GM21447 (cell line): ENCODE measurements at regions not wholly inside any gene's neighbourhood (a gene's known extent, or its start where the extent isn't known, plus 50 kb on each side); places are given as distances from the start of the nearest gene placed in this dataset.

Experiments used
- ATAC-seq: cut with Tn5 transposase; IDR thresholded peaks from one replicate; pipeline ENCODE4 v1.9.1; 2021; ENCODE audit not compliant: unreplicated experiment

DNA sequence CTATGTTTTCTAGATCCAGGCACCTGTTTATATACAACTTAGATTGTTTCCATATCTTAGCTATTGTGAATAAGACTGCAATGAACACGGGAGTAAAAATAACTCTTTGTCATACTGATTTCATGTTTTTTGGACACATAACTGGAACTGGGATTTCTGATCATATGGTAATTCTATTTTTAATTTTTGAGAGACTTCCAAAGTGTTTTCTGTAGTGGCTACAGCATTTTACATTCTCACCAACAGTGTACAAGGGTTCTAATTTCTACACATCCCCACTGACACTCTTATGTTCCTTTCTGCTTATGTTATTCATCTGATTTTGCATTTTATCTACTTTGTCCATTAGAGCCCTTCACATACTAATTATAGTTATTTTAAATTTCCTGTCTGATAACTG lies 1152.9 kb downstream of the SLITRK1 start:
- ATAC-seq: no peak

DNA sequence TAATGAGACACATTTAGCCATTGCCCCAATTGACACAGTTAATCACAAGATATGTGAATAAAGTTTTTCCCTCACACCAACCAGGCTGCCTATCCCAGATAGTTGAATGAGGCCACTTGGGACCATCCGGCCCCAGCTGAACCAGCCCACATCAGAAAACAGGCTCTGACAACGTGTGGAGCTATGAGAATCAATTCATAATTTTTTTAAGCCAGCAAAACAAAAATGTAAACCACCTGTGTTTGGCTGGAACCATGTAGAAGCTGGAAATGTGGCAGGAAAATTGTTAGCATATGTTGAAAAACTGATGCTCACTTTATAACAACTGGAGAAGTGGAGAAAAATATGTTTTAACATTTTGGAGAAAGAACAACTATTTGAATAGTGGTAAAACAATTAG lies 1161.3 kb downstream of the SLITRK1 start:
- ATAC-seq: no peak

DNA sequence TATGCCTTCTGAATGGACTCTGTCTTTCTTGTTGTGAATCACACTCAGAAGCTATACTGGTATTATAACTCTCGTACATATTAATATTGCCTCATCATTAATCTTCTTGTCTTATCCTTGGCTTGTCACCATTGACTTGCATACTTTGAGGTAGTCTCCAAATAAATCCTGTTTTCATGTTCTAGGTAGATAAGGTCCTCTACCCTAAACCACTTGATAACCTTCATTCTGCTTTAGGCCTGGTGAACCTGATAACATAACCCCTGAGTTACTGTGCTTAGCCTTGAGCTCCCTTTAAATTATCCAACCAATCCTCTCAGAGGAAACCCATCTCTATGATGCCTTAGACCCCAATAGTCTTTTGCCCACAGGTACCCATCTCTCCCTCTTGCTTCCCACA lies 1162.3 kb downstream of the SLITRK1 start:
- no peak for ATAC-seq

DNA sequence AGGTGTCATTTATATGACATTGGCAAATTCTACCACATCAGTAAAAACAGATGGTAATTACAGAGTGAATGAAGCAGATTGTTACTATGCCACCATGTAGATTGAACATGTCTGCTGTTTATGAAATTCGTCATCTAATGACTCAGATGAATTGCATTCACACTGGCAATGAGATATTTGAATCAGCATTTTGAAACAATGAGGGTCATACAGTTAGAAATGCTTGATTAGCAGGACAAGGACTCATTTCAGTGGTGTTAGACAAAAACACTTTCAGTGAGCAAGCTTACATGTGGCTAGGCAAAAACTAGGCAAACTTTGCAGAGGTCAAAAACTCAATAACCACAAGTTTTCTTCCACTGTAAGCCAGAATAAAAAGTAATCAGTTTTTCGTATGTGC lies 1165.0 kb downstream of the SLITRK1 start:
- ATAC-seq: no peak

- no peak for ATAC-seq
Measured at GRCh38 chr13:82713687-82714405, 1168.4 kb downstream of the SLITRK1 start.

DNA sequence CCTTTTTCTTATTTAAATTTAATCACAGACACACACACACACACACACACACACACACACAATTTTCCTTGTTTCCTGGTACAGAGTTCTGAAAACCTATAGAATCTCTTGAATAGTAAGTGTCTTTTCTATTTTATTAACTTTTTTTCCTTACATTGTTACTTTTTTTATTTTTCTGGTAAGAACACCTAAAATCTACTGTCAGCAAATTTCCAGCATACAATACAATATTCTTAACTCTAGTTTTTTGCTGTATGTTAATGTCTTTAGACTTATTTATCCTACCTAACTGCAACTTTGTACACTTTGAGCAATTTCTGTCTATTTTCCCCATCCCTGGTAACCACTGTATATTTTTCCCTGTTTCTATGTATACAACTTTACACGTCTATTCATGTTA lies 1179.8 kb downstream of the SLITRK1 start:
- no peak for ATAC-seq

DNA sequence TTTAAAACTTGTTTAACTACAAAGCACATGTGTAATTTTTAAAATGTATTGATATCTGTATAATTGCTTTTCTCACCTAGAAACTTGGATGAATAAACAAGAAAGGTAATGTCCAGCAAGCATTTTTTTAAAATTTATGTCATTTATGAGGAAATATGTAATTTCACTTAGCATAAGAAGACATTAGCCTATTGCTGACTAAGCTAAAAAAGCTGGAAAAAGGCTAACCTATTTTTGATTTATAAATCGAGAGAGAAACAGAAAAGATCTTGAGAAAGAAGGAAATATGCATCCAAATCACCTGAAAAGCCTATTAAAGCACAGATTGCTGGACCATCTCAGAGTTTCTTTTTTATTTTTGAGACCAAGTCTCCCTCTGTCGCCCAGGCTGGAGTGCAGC lies 1181.3 kb downstream of the SLITRK1 start:
- no peak for ATAC-seq

- ATAC-seq: no peak
Measured at GRCh38 chr13:82698941-82699340, 1183.3 kb downstream of the SLITRK1 start.

- no peak for ATAC-seq
Measured at GRCh38 chr13:82698383-82698782, 1183.9 kb downstream of the SLITRK1 start.

GRCh38 chr13:82693607-82694006 lies 1188.7 kb downstream of the SLITRK1 start:
- ATAC-seq: no peak

GRCh38 chr13:82688400-82688994 lies 1193.8 kb downstream of the SLITRK1 start:
- no peak for ATAC-seq

DNA sequence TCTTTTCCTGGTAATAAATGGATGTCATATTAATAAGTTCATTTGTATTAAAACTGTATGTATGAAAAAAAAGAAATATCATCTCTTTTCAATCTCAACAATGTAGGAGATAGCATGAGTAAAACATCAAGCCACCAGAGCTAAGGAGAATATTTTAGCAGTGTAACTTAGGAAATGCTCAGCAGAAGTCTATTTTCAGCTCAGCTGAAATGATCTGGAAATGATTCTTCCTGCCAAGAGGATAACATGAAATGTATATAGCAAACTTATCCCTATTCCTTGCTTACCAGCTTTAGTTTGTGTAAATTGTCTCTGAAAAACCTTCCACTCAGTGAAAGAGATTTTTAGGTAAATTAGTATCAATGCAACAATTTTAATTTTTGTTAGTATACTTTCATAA lies 1194.4 kb downstream of the SLITRK1 start:
- ATAC-seq: no peak

DNA sequence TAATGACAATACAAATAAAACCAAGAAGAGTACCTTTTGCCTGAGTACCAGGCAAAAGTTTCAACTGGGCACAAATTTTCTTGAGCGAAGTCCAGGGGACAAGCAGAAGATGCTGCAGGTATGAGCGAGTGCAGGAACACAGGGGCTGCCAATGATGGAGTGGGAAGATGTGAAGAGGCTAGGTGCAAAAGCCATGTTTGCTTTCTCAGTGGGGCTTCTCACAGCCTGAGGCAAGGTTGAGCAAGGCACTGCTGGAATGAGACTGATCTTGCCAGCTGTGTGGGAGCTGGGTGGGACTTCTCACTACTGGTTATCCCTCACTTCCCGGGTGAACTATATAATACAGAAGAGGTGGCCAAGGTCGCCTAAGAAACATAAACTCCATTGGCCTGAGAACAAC lies 1200.7 kb downstream of the SLITRK1 start:
- no peak for ATAC-seq

DNA sequence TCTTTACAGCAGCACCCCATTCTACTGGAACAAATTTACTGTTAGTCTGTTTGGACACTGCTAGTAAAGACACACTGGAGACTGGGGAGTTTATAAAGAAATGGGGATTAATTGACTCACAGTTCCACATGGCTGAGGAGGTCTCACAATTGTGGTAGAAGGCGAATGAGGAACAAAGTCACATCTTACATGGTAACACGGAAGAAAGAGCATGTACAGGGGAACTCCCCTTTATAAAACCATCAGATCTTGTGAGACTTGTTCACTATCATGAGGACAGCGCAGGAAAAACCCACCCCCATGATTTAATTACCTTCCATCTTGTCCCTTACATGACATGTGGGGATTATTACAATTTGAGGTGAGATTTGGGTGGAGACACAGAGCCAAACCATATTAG lies 1204.2 kb downstream of the SLITRK1 start:
- no peak for ATAC-seq

- no peak for ATAC-seq
Measured at GRCh38 chr13:82675024-82675423, 1207.2 kb downstream of the SLITRK1 start.

DNA sequence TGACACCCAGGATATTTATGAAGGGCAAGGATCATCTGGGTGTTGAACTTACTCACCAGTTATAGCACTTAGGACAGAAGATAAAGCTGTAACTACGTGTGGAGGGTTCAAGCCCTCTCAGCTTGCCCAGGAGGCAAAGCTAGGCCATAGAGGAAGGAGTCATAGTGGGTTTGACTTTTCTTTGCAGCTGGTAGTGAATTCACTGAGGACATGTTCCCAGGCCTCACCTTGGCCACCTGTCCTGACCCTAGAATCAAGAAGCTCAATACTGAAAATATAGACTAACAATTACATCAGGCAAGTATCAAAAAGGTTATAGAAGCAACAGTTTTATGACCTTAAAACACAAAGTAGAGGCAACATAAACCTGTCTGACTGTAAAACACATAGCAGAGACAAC lies 1207.7 kb downstream of the SLITRK1 start:
- ATAC-seq: no peak

DNA sequence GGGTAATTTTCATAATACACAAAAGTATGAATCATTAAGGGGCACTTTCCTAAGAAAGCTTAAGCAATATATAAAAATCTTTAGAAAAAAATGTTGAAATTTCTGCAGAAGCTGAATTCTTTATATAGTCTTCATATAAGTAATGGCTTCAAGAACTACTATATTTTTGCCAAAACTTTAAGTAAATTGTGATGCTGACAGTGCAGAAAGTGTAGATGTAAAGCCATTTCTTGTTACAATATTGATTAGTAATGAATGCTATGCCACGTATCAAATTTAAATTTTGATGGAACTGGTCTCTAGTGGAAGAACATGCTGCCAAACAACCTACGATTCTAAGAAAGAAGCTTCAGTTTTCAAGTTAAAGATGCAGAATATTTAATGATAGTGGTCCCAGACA lies 1210.0 kb downstream of the SLITRK1 start:
- ATAC-seq: no peak

DNA sequence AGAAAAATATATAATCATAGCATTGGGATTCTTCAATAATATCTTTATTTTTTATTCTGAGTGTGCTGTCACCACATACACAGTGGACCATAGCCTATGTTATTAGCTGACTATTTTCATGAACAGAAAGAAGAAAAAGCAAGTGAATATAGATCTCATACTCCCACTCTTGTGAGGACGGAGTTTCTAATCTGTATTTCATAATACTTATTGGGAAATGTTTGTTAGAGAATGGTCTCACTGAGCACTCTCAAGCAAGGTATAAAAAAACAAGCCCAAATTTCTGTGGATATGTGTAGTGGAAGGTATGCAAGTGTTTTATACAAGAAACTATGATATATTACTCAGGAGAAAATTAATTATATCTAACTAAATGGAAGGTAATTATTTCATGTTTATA lies 1218.1 kb downstream of the SLITRK1 start:
- ATAC-seq: no peak

GRCh38 chr13:82661126-82661525 lies 1221.1 kb downstream of the SLITRK1 start:
- no peak for ATAC-seq

GRCh38 chr13:82658811-82659210 lies 1223.5 kb downstream of the SLITRK1 start:
- no peak for ATAC-seq

GRCh38 chr13:82657471-82657870 lies 1224.8 kb downstream of the SLITRK1 start:
- no peak for ATAC-seq

DNA sequence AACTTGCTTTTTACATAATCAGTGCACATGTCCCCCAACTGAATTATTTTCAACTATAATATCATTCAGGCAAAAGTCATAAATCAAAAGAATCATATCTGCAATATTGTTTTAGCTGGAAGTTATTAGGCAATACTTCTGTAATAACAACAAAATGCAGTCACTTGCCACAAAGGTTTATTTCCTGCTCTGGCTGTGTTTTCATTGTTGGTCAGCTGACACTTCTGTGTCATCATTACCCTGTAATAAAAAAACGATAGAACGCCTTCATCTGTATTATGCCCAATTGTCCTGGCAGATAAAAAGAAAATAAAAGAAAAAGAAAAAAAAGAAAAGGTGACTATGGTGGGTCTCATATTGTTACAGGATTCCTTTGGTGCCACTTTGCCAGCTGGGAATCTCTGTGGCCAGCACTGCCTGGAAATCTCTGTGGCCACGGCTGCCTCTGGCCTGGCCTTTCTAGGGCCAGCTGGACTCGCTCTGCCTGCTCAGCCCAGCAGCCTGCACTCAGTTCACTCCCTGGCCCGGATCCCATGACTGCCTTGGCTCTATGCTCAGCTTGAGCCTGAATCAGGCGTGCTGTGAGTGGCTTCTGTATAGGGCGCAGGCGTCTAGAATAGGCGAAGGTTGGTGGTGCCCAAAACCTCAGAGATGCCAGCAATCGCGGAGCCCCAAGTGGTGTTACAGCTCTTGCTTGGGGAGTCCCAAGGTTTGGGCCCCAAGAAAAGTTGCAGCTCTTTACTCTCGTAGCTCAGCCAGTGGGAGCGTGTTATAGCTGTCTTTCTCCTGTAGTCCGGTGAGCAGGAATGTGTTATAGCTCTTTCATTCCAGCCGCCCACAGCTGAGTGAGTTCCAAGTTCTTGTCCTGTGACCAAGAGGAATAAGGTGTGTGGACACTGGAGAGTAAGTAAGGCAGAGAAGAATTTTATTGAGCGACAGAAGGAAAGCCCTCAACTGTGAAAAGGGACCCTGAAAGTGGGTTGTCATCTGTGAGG lies 1227.1 kb downstream of the SLITRK1 start:
- ATAC-seq: no peak
